Astrocyte (in vitro differentiated cells and primary cell): ENCODE measurements at regions not wholly inside any gene's neighbourhood (a gene's known extent, or its start where the extent isn't known, plus 50 kb on each side); places are given as distances from the start of the nearest gene placed in this dataset.

Experiments
- DNase-seq: peaks from one replicate; pipeline ENCODE4 v3.0.0-alpha.2; 2010; ENCODE audit warnings: low read depth
- FAIRE-seq: peaks from 2 replicates; lab custom pipeline; 2011; peaks lifted over from hg19 to GRCh38; lab: Jason Lieb, UNC
- H2AFZ ChIP-seq: 2 replicates; pipeline ENCODE4 v1.6.0; 2012; ENCODE audit warnings: low read depth, low read length, inconsistent platforms
- H3K27ac ChIP-seq: 2 replicates; pipeline ENCODE4 v1.5.1; 2011; ENCODE audit warnings: low read depth, low read length, inconsistent platforms
- H3K27me3 ChIP-seq: 2 replicates; pipeline ENCODE4 v1.6.0; 2011; ENCODE audit warnings: low read length, inconsistent platforms; ENCODE audit not compliant: insufficient read depth
- H3K36me3 ChIP-seq: 2 replicates; pipeline ENCODE4 v1.5.1; 2011; ENCODE audit warnings: low read length, inconsistent platforms; ENCODE audit not compliant: insufficient read depth
- H3K4me1 ChIP-seq: 2 replicates; pipeline ENCODE4 v1.5.1; 2011; ENCODE audit warnings: low read length, inconsistent platforms; ENCODE audit not compliant: insufficient read depth
- H3K4me2 ChIP-seq: 2 replicates; pipeline ENCODE4 v1.6.0; 2012; ENCODE audit warnings: low read length, inconsistent platforms
- H3K4me3 ChIP-seq: 2 replicates; pipeline ENCODE4 v1.5.1; 2011; ENCODE audit warnings: low read depth, mild to moderate bottlenecking, low read length, inconsistent platforms; ENCODE audit not compliant: insufficient read depth
- H3K79me2 ChIP-seq: 2 replicates; pipeline ENCODE4 v1.6.0; 2012; ENCODE audit warnings: mild to moderate bottlenecking, low read length, inconsistent platforms; ENCODE audit not compliant: insufficient read depth
- H3K9ac ChIP-seq: 2 replicates; pipeline ENCODE4 v1.6.0; 2012; ENCODE audit warnings: mild to moderate bottlenecking, low read length, inconsistent platforms
- H3K9me3 ChIP-seq: 2 replicates; pipeline ENCODE4 v1.5.1; 2012; ENCODE audit warnings: low read depth, mild to moderate bottlenecking, low read length, inconsistent platforms; ENCODE audit not compliant: insufficient read depth
- H4K20me1 ChIP-seq: 2 replicates; pipeline ENCODE4 v1.6.0; 2012; ENCODE audit warnings: low read length, inconsistent platforms; ENCODE audit not compliant: insufficient read depth
- H3K27ac Mint-ChIP-seq: one replicate; pipeline ENCODE4 v1.8.0; 2021; ENCODE audit warnings: mild to moderate bottlenecking, mixed read lengths; ENCODE audit not compliant: unreplicated experiment
- H3K27me3 Mint-ChIP-seq: one replicate; pipeline ENCODE4 v1.8.0; 2021; ENCODE audit warnings: low read depth, mixed read lengths; ENCODE audit not compliant: unreplicated experiment
- H3K36me3 Mint-ChIP-seq: one replicate; pipeline ENCODE4 v1.8.0; 2021; ENCODE audit warnings: low read depth, mixed read lengths; ENCODE audit not compliant: unreplicated experiment
- H3K4me1 Mint-ChIP-seq: one replicate; pipeline ENCODE4 v1.8.0; 2021; ENCODE audit warnings: low read depth, mixed read lengths; ENCODE audit not compliant: unreplicated experiment
- H3K4me3 Mint-ChIP-seq: one replicate; pipeline ENCODE4 v1.8.0; 2021; ENCODE audit warnings: mild to moderate bottlenecking, moderate library complexity, mixed read lengths; ENCODE audit not compliant: unreplicated experiment
- H3K9me3 Mint-ChIP-seq: one replicate; pipeline ENCODE4 v1.8.0; 2021; ENCODE audit warnings: mild to moderate bottlenecking, mixed read lengths; ENCODE audit not compliant: unreplicated experiment
- EZH2 ChIP-seq: IDR thresholded peaks from 2 replicates; pipeline ENCODE4 v1.6.1; 2012; ENCODE audit warnings: mild to moderate bottlenecking, low read length, inconsistent platforms; ENCODE audit not compliant: insufficient read depth
- TF ChIP-seq, protein P1 (sequence below): IDR thresholded peaks from 2 replicates; pipeline ENCODE4 v1.5.1; 2011; ENCODE audit warnings: low read depth, mild to moderate bottlenecking, inconsistent platforms, low read length, moderate library complexity; ENCODE audit not compliant: insufficient read depth

GRCh38 chr9:95746408-95747180 is 128.9 kb upstream of the ERCC6L2 start:
- peaks cover 30% of the 10 kb centered on the region for H3K27me3 Mint-ChIP-seq
- Histone ChIP-seq H3K9ac (no peak overlapping the region), H3K4me2 (no peak overlapping the region), H3K79me2 (no peaks in the 10 kb centered on the region), H3K9me3 (no peaks in the 10 kb centered on the region), H3K36me3 (no peaks in the 10 kb centered on the region), H3K4me3 (no peak overlapping the region), H3K27ac (no peak overlapping the region), H3K27me3 (peaks cover 10% of the 10 kb centered on the region), H3K4me1 (no peaks in the 10 kb centered on the region), H2AFZ (no peak overlapping the region), H4K20me1 (no peaks in the 10 kb centered on the region)
- DNase-seq: no peak
- H3K27ac Mint-ChIP-seq: no peak overlapping the region
- peaks cover 2% of the 10 kb centered on the region for H3K9me3 Mint-ChIP-seq
- TF ChIP-seq, protein P1, sequence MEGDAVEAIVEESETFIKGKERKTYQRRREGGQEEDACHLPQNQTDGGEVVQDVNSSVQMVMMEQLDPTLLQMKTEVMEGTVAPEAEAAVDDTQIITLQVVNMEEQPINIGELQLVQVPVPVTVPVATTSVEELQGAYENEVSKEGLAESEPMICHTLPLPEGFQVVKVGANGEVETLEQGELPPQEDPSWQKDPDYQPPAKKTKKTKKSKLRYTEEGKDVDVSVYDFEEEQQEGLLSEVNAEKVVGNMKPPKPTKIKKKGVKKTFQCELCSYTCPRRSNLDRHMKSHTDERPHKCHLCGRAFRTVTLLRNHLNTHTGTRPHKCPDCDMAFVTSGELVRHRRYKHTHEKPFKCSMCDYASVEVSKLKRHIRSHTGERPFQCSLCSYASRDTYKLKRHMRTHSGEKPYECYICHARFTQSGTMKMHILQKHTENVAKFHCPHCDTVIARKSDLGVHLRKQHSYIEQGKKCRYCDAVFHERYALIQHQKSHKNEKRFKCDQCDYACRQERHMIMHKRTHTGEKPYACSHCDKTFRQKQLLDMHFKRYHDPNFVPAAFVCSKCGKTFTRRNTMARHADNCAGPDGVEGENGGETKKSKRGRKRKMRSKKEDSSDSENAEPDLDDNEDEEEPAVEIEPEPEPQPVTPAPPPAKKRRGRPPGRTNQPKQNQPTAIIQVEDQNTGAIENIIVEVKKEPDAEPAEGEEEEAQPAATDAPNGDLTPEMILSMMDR: no peak
- TF ChIP-seq EZH2: no peak
- no peaks in the 10 kb centered on the region for H3K4me1 Mint-ChIP-seq
- H3K36me3 Mint-ChIP-seq: no peaks in the 10 kb centered on the region
- H3K4me3 Mint-ChIP-seq: no peak overlapping the region
- FAIRE-seq: no peak

DNA sequence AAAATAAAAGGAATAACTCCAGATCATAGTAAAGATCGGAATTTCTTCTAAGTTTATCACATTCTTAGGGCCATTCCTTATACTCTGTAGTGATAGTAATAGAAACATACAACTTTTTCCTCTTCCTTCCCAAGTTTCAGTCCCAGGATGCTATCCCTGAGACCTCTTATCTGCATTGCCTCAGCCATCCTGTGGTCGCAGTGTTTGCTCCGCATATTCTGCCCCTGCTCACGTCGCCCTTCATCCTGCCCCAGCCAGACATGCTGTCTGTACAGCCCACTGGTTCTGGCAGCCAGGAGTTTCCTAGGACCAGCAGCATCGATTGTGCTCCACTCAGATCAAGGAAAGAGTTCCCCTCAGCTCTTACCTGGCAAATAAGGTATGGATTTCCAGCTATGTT is 132.7 kb upstream of the ERCC6L2 start:
- Histone ChIP-seq H3K27me3 (peaks cover 6% of the 10 kb centered on the region), H3K9me3 (no peaks in the 10 kb centered on the region), H2AFZ (no peak overlapping the region), H4K20me1 (no peaks in the 10 kb centered on the region), H3K9ac (no peak overlapping the region), H3K4me3 (no peak overlapping the region), H3K36me3 (no peaks in the 10 kb centered on the region), H3K27ac (no peak overlapping the region), H3K4me2 (no peak overlapping the region), H3K79me2 (no peaks in the 10 kb centered on the region), H3K4me1 (no peaks in the 10 kb centered on the region)
- Mint-ChIP-seq H3K36me3 (no peaks in the 10 kb centered on the region), H3K27me3 (peaks cover 27% of the 10 kb centered on the region), H3K4me1 (no peaks in the 10 kb centered on the region), H3K9me3 (no peaks in the 10 kb centered on the region), H3K27ac (no peak overlapping the region), H3K4me3 (no peak overlapping the region)
- FAIRE-seq (no peak), DNase-seq (no peak)
- TF ChIP-seq EZH2: no peak
- TF ChIP-seq, protein P1: no peak

- H3K4me1 ChIP-seq: no peaks in the 10 kb centered on the region
- no peak for FAIRE-seq
- H3K36me3 ChIP-seq: no peaks in the 10 kb centered on the region
- peaks cover 2% of the 10 kb centered on the region for H3K36me3 Mint-ChIP-seq
- no peak overlapping the region for H3K27ac ChIP-seq
- H3K9me3 ChIP-seq: no peaks in the 10 kb centered on the region
- H2AFZ ChIP-seq: no peak overlapping the region
- H3K4me3 Mint-ChIP-seq: no peak overlapping the region
- H4K20me1 ChIP-seq: no peaks in the 10 kb centered on the region
- no peak overlapping the region for H3K9ac ChIP-seq
- no peak overlapping the region for H3K27ac Mint-ChIP-seq
- no peak overlapping the region for H3K4me3 ChIP-seq
- peaks cover 28% of the 10 kb centered on the region for H3K27me3 Mint-ChIP-seq
- TF ChIP-seq, protein P1: no peak
- TF ChIP-seq EZH2: no peak
- H3K27me3 ChIP-seq: peaks cover 4% of the 10 kb centered on the region
- no peaks in the 10 kb centered on the region for H3K9me3 Mint-ChIP-seq
- no peak overlapping the region for H3K4me2 ChIP-seq
- H3K4me1 Mint-ChIP-seq: no peaks in the 10 kb centered on the region
- no peaks in the 10 kb centered on the region for H3K79me2 ChIP-seq
- DNase-seq: no peak
Measured at GRCh38 chr9:95741631-95742030, 133.9 kb upstream of the ERCC6L2 start.
